ENCODE measurements at regions not wholly inside any gene's neighbourhood (a gene's known extent, or its start where the extent isn't known, plus 50 kb on each side); places are given as distances from the start of the nearest gene placed in this dataset.

DNA sequence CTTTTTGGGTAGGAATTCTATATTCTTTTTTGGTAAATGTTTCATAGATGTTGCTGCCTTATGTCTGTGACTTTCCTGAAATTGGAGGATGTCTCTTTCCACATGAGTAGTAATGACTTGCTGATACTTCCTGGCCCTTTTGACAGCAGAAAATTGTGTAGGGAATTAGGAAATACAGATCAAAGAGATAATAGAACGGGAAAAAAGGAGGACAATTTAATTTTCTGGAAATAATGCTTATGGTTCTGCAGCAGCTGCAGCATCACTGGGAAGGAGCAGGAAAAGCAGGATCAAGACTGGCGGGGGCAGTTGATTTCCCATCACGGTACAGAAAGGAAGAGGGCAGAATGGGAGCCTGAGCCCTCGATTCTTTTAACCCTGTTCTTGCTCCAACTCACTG, 68.8 kb upstream of the PZP start:
- Histone ChIP-seq H3K79me2 (ENCODE audit: control insufficient read depth in 1 of 2, insufficient read depth in 2 of 2, low read length in 2 of 2) (no peaks in the 10 kb centered on the region), H3K4me1 (replicated peaks in 1 of 4; ENCODE audit: control insufficient read depth in 3 of 4, insufficient read depth in 4 of 4, low read length in 3 of 4) (no peaks in the 10 kb centered on the region), H2AK5ac (ENCODE audit: low read depth, low read length) (no peak overlapping the region), H3K79me1 (ENCODE audit: low read depth, low read length) (no peaks in the 10 kb centered on the region), H4K20me1 (replicated peaks in 1 of 2; ENCODE audit: control insufficient read depth in 1 of 2, insufficient read depth in 2 of 2, low read length in 2 of 2) (no peaks in the 10 kb centered on the region), H3K56ac (replicated peaks; ENCODE audit: insufficient read length, low read depth, low read length) (no peak overlapping the region), H3K23ac (ENCODE audit: insufficient read length) (no peak overlapping the region), H2BK15ac (ENCODE audit: low read length) (no peak overlapping the region), H3K18ac (ENCODE audit: extremely low read depth, low read length) (no peak overlapping the region), H3K27me3 (replicated peaks in 1 of 4; ENCODE audit: control insufficient read depth in 3 of 4, extremely low read depth in 1 of 4, insufficient read depth in 3 of 4, low read length in 3 of 4) (no peaks in the 10 kb centered on the region), H2AFZ (ENCODE audit: low read length) (no peak overlapping the region), H3K14ac (ENCODE audit: insufficient read length) (no peak overlapping the region), H4K91ac (replicated peaks; ENCODE audit: insufficient read length, low read length) (no peak overlapping the region), H3K23me2 (ENCODE audit: low read depth, low read length) (no peaks in the 10 kb centered on the region), H3K9ac (replicated peaks in 1 of 4; ENCODE audit: extremely low read depth in 1 of 4, low read depth in 3 of 4, low read length in 3 of 4) (no peak overlapping the region), H3K4me2 (ENCODE audit: insufficient read depth in 1 of 2, low read depth in 2 of 2, low read length in 2 of 2) (no peak overlapping the region), H3K4ac (replicated peaks; ENCODE audit: insufficient read length, low read depth, low read length) (no peak overlapping the region), H3K36me3 (ENCODE audit: control insufficient read depth in 2 of 4, insufficient read depth in 4 of 4, low read length in 3 of 4) (no peaks in the 10 kb centered on the region), H3K4me3 (ENCODE audit: extremely low read depth in 1 of 4, insufficient read depth in 2 of 4, low read depth in 3 of 4, low read length in 4 of 4) (no peak overlapping the region), H4K8ac (ENCODE audit: extremely low read depth, insufficient read depth, low read length) (no peak overlapping the region), H3K27ac (ENCODE audit: low read depth, low read length) (no peak overlapping the region), H3K9me3 (ENCODE audit: insufficient read depth in 2 of 2, low read depth in 1 of 2, low read length in 1 of 2) (no peaks in the 10 kb centered on the region), H2BK5ac (ENCODE audit: low read depth, low read length) (no peak overlapping the region), H2BK120ac (replicated peaks; ENCODE audit: low read depth, low read length) (no peak overlapping the region), H4K5ac (ENCODE audit: insufficient read length, low read depth, low read length) (no peak overlapping the region), H2BK12ac (ENCODE audit: low read depth, low read length) (no peak overlapping the region), H2BK20ac (ENCODE audit: low read length) (no peak overlapping the region)
- FAIRE-seq = no peak
- no peak for DNase-seq (ENCODE audit: low read depth in 1 of 2, low spot score in 2 of 2)
- ChIA-PET CTCF (ENCODE audit: partially characterized antibody) (no interaction called here), POLR2A (ENCODE audit: partially characterized antibody) (no interaction called here)
- WGBS, 2 experiments (ENCODE audit: extremely low coverage in 1 of 2, insufficient coverage in 1 of 2, insufficient read length in 1 of 2, insufficient replicate concordance in 2 of 2, low coverage in 1 of 2, low lambda C conversion rate in 2 of 2, missing lambda C conversion rate in 1 of 2) = 84% methylated on average over 4 of the region's 4 CpGs; no CpG with 5 or more reads in 1 of the 2 experiments
- TF ChIP-seq, protein P1, sequence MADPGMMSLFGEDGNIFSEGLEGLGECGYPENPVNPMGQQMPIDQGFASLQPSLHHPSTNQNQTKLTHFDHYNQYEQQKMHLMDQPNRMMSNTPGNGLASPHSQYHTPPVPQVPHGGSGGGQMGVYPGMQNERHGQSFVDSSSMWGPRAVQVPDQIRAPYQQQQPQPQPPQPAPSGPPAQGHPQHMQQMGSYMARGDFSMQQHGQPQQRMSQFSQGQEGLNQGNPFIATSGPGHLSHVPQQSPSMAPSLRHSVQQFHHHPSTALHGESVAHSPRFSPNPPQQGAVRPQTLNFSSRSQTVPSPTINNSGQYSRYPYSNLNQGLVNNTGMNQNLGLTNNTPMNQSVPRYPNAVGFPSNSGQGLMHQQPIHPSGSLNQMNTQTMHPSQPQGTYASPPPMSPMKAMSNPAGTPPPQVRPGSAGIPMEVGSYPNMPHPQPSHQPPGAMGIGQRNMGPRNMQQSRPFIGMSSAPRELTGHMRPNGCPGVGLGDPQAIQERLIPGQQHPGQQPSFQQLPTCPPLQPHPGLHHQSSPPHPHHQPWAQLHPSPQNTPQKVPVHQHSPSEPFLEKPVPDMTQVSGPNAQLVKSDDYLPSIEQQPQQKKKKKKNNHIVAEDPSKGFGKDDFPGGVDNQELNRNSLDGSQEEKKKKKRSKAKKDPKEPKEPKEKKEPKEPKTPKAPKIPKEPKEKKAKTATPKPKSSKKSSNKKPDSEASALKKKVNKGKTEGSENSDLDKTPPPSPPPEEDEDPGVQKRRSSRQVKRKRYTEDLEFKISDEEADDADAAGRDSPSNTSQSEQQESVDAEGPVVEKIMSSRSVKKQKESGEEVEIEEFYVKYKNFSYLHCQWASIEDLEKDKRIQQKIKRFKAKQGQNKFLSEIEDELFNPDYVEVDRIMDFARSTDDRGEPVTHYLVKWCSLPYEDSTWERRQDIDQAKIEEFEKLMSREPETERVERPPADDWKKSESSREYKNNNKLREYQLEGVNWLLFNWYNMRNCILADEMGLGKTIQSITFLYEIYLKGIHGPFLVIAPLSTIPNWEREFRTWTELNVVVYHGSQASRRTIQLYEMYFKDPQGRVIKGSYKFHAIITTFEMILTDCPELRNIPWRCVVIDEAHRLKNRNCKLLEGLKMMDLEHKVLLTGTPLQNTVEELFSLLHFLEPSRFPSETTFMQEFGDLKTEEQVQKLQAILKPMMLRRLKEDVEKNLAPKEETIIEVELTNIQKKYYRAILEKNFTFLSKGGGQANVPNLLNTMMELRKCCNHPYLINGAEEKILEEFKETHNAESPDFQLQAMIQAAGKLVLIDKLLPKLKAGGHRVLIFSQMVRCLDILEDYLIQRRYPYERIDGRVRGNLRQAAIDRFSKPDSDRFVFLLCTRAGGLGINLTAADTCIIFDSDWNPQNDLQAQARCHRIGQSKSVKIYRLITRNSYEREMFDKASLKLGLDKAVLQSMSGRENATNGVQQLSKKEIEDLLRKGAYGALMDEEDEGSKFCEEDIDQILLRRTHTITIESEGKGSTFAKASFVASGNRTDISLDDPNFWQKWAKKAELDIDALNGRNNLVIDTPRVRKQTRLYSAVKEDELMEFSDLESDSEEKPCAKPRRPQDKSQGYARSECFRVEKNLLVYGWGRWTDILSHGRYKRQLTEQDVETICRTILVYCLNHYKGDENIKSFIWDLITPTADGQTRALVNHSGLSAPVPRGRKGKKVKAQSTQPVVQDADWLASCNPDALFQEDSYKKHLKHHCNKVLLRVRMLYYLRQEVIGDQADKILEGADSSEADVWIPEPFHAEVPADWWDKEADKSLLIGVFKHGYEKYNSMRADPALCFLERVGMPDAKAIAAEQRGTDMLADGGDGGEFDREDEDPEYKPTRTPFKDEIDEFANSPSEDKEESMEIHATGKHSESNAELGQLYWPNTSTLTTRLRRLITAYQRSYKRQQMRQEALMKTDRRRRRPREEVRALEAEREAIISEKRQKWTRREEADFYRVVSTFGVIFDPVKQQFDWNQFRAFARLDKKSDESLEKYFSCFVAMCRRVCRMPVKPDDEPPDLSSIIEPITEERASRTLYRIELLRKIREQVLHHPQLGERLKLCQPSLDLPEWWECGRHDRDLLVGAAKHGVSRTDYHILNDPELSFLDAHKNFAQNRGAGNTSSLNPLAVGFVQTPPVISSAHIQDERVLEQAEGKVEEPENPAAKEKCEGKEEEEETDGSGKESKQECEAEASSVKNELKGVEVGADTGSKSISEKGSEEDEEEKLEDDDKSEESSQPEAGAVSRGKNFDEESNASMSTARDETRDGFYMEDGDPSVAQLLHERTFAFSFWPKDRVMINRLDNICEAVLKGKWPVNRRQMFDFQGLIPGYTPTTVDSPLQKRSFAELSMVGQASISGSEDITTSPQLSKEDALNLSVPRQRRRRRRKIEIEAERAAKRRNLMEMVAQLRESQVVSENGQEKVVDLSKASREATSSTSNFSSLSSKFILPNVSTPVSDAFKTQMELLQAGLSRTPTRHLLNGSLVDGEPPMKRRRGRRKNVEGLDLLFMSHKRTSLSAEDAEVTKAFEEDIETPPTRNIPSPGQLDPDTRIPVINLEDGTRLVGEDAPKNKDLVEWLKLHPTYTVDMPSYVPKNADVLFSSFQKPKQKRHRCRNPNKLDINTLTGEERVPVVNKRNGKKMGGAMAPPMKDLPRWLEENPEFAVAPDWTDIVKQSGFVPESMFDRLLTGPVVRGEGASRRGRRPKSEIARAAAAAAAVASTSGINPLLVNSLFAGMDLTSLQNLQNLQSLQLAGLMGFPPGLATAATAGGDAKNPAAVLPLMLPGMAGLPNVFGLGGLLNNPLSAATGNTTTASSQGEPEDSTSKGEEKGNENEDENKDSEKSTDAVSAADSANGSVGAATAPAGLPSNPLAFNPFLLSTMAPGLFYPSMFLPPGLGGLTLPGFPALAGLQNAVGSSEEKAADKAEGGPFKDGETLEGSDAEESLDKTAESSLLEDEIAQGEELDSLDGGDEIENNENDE (IDR thresholded peaks at IDR 0.05; ENCODE audit: insufficient replicate concordance, low read length) = no peak
